Naive thymus-derived CD8-positive, alpha-beta T cell (primary cell): ENCODE measurements at regions not wholly inside any gene's neighbourhood (a gene's known extent, or its start where the extent isn't known, plus 50 kb on each side); places are given as distances from the start of the nearest gene placed in this dataset.

Experiments
- ATAC-seq, 2 donors: fragments of 150-1000 bp; cut with Tn5 transposase in 1 of 2; sonication (Bioruptor Pico), chemical (Tn5 transposase) in 1 of 2; 1 replicate in 1 of 2; 2 replicates in 1 of 2; pipeline ENCODE4 v1.10.0; 2021; ENCODE audit warnings: mild to moderate bottlenecking in 2 of 2, moderate library complexity in 2 of 2
- POLR2A ChIA-PET: fragments of 350-600 bp; sonication (Branson Sonifier 250); formaldehyde crosslinking; loops from one replicate; lab custom pipeline; 2021; ENCODE audit warnings: antibody characterized with exemption; lab: Charles Lee
- DNase-seq, 10 donors: peaks; one replicate each; pipeline versions ENCODE4 v3.0.0 to v3.0.0-alpha.2; 2020 to 2022
- H3K27ac Mint-ChIP-seq, 10 donors: one replicate each; pipeline ENCODE4 v1.8.0; 2020 to 2022; ENCODE audit warnings: mild to moderate bottlenecking in 10 of 10, mixed read lengths in 10 of 10, moderate library complexity in 4 of 10, inconsistent platforms in 1 of 10
- H3K27me3 Mint-ChIP-seq, 5 donors: one replicate each; pipeline ENCODE4 v1.8.0; 2021 to 2022; ENCODE audit warnings: mixed read lengths in 5 of 5
- H3K36me3 Mint-ChIP-seq, 3 donors: one replicate each; pipeline ENCODE4 v1.8.0; 2020 to 2022; ENCODE audit warnings: mixed read lengths in 3 of 3, mild to moderate bottlenecking in 2 of 3, inconsistent platforms in 1 of 3
- H3K4me1 Mint-ChIP-seq, 4 donors: one replicate each; pipeline ENCODE4 v1.8.0; 2021 to 2022; ENCODE audit warnings: mixed read lengths in 4 of 4
- H3K4me3 Mint-ChIP-seq, 10 donors: one replicate each; pipeline ENCODE4 v1.8.0; 2020 to 2022; ENCODE audit warnings: mild to moderate bottlenecking in 10 of 10, mixed read lengths in 10 of 10, moderate library complexity in 6 of 10, inconsistent platforms in 1 of 10
- H3K9me3 Mint-ChIP-seq, 9 donors: one replicate each; pipeline ENCODE4 v1.8.0; 2020 to 2022; ENCODE audit warnings: mixed read lengths in 9 of 9, mild to moderate bottlenecking in 3 of 9, inconsistent platforms in 1 of 9, moderate library complexity in 1 of 9

DNA sequence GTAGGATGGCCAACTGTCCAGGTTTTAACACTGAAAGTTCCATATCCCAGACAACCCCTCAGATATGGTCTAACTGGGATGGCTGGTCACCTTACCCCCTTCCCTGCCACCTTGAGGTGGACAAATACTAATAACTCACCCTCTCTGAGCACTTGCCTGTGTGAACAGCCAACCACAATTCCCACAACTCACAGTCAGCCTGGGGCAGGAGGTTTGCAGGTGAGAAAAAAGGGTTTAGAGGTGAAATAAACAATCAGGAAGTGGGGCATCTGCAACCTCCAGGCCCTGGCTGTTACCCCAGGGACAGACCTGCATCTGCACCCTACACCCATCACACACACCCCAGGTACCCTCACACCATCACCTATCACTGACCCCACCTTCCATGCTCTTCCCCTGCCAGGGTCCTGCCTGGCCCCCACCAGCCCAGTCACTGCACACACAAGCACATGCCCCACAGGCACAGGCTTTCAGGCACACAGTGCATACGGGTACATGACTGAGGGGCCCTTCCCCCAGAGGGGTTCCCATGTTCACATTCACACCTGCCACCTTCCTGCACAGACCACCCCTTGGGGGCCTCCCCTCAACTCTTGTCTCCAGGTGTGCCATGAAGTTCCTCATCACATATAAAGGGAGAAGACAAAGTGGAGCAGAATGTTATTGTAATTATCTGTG is 679.5 kb downstream of the MATN1 start:
- peak overlapping the region in 1 of 10 donors; percentile 17 for H3K27ac Mint-ChIP-seq
- POLR2A ChIA-PET, result no interaction called here
- peaks cover 0 to 9% (median 0%) of the 10 kb centered on the region in 9 donors for H3K9me3 Mint-ChIP-seq
- H3K4me1 Mint-ChIP-seq, result peaks cover 0 to 3% (median under 1%) of the 10 kb centered on the region in 4 donors
- H3K36me3 Mint-ChIP-seq, result no peaks in the 10 kb centered on the region
- ATAC-seq (no peak), DNase-seq (peak in 2 of 10 donors; percentile 0 to 51)
- H3K27me3 Mint-ChIP-seq, result peaks cover 0 to 32% (median 11%) of the 10 kb centered on the region in 5 donors
- peak overlapping the region in 1 of 10 donors; percentile 54 for H3K4me3 Mint-ChIP-seq

DNA sequence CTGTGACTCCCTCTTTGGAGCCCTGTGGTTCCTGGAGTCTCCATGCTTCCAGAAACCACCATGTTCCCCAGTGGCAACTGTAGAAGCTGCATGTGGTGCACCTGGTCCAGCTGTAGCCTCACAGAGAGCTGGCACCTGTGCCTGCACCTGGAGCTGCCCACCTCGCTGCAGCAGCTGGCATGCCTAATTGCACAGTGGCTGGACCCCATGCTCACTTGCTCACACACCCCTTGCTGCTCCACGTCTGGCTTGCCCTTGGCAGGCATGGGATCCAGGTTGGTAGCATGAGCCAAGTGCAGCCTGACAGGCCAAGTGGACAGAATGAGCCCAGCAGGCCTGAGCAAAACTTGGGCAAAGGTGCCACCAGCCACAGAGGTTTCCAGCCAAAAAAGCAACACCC is 680.1 kb downstream of the MATN1 start:
- POLR2A ChIA-PET, result no interaction called here
- Mint-ChIP-seq H3K27ac (no peak overlapping the region), H3K27me3 (peaks cover 0 to 32% (median 8%) of the 10 kb centered on the region in 5 donors), H3K4me1 (peaks cover 0 to 3% (median under 1%) of the 10 kb centered on the region in 4 donors), H3K9me3 (peaks cover 0 to 9% (median 0%) of the 10 kb centered on the region in 9 donors), H3K36me3 (no peaks in the 10 kb centered on the region), H3K4me3 (peak overlapping the region in 1 of 10 donors; percentile 54)
- DNase-seq, result peak in 1 of 10 donors; percentile 46
- no peak for ATAC-seq

GRCh38 chr1:30042438-30043147 is 680.8 kb downstream of the MATN1 start:
- Mint-ChIP-seq H3K9me3 (peaks cover 0 to 9% (median 0%) of the 10 kb centered on the region in 9 donors), H3K27me3 (peaks cover 0 to 33% (median 8%) of the 10 kb centered on the region in 5 donors), H3K4me1 (peaks cover 0 to 3% (median under 1%) of the 10 kb centered on the region in 4 donors), H3K27ac (no peak overlapping the region), H3K36me3 (no peaks in the 10 kb centered on the region), H3K4me3 (no peak overlapping the region)
- DNase-seq (peak in 1 of 10 donors; percentile 54), ATAC-seq (no peak)
- POLR2A ChIA-PET, result no interaction called here

GRCh38 chr1:30041741-30042437 is 681.5 kb downstream of the MATN1 start:
- DNase-seq (peak in 1 of 10 donors; percentile 52), ATAC-seq (no peak)
- no peak overlapping the region for H3K27ac Mint-ChIP-seq
- POLR2A ChIA-PET, result no interaction called here
- H3K27me3 Mint-ChIP-seq, result peaks cover 0 to 33% (median 9%) of the 10 kb centered on the region in 5 donors
- no peak overlapping the region for H3K4me3 Mint-ChIP-seq
- H3K9me3 Mint-ChIP-seq, result peaks cover 0 to 9% (median 0%) of the 10 kb centered on the region in 9 donors
- peaks cover 0 to 3% (median under 1%) of the 10 kb centered on the region in 4 donors for H3K4me1 Mint-ChIP-seq
- no peaks in the 10 kb centered on the region for H3K36me3 Mint-ChIP-seq

DNA sequence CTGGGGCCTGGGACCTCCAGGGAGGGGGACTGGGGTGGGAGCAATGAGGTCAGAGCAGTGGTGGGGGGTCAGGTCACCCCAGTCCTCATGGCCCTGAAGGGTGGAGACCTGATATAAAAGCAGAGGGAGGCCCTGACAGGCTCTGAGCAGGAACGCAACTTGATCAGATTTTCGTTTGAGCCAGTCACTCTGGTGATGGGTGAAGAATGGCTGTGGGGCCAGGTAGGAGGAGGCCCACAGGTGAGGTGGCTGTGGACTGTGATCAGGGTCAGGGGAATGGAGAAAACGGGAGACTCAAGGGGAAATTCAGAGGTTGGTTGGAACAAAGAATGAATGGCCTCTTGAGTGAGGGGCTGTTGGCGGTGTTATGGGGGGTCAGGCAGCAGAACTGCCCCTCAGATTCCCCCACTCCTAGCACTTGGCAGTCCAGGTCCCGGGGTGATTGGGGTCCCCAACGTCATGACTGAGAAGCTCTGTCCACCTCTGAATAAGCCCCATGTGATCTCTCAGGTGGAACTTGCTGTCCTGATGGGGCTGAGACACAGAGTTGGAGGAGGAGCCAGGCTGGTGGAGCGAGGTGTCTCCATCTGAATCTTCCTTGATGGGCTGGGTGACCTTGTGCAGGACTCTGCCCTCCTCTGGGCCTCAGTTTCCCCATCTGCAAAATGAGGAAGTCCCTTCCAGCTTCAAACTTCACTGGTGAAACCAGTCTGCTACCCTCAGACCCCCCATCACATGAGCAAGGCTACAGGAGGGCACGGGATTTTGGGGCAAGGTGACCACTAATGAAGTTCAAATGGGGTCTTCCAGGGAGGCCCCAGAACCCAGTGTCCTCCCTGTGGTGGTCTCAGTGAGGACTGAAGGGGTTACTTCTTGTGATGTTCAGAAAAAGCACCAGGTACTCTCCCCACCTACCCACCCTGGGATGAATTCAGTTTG is 683.0 kb downstream of the MATN1 start:
- peaks cover 0 to 3% (median under 1%) of the 10 kb centered on the region in 4 donors for H3K4me1 Mint-ChIP-seq
- H3K36me3 Mint-ChIP-seq, result no peaks in the 10 kb centered on the region
- H3K4me3 Mint-ChIP-seq, result no peak overlapping the region
- DNase-seq (peak in 1 of 10 donors; percentile 49), ATAC-seq (no peak)
- peaks cover 0 to 34% (median 11%) of the 10 kb centered on the region in 5 donors for H3K27me3 Mint-ChIP-seq
- no peak overlapping the region for H3K27ac Mint-ChIP-seq
- peaks cover 0 to 9% (median 0%) of the 10 kb centered on the region in 9 donors for H3K9me3 Mint-ChIP-seq
- POLR2A ChIA-PET, result no interaction called here

DNA sequence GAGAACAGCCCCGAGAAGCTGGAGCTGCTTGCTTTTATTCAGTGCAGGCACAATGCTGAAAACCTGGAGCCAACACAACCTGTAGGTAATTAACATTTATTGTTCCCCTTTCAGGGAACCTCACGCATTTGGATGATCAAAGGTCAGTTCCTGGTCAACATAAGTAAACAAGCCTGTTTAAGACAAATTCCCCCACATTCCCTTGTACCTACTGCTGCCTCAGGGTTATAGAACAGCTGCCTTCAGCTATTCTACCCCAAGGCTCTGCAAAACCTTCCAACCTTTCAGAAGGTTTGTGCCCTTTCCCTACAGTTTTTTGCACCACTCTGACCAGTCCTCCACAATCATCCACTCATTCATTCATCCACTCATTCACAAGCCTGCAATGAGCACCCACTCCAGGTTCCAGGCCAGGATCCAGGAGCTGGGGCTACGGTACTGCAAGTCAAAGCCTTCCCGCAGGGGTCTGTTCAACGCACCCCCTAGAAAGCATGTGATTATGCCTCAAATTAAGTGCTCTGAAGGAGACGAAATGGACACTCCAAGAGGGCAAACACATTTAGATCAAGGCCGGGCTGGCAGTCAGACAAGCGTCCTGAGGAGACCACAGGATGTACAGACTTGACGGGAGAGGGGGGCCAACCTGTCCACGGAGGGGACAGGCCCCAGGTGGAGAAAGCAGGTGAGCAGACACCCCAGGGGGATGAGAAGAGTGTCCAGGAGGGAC is 683.9 kb downstream of the MATN1 start:
- Mint-ChIP-seq H3K4me1 (peaks cover 0 to 3% (median under 1%) of the 10 kb centered on the region in 4 donors), H3K27me3 (peaks cover 0 to 34% (median 14%) of the 10 kb centered on the region in 5 donors), H3K9me3 (peaks cover 0 to 9% (median 0%) of the 10 kb centered on the region in 9 donors), H3K36me3 (no peaks in the 10 kb centered on the region), H3K27ac (no peak overlapping the region), H3K4me3 (no peak overlapping the region)
- DNase-seq (no peak), ATAC-seq (no peak)
- POLR2A ChIA-PET, result no interaction called here

GRCh38 chr1:30038134-30039025 is 685.0 kb downstream of the MATN1 start:
- H3K36me3 Mint-ChIP-seq, result no peaks in the 10 kb centered on the region
- peaks cover 0 to 2% (median under 1%) of the 10 kb centered on the region in 4 donors for H3K4me1 Mint-ChIP-seq
- H3K27me3 Mint-ChIP-seq, result peaks cover 0 to 32% (median 14%) of the 10 kb centered on the region in 5 donors
- no peak overlapping the region for H3K4me3 Mint-ChIP-seq
- ATAC-seq (no peak), DNase-seq (no peak)
- POLR2A ChIA-PET, result no interaction called here
- H3K9me3 Mint-ChIP-seq, result peaks cover 0 to 4% (median 0%) of the 10 kb centered on the region in 9 donors
- H3K27ac Mint-ChIP-seq, result no peak overlapping the region

DNA sequence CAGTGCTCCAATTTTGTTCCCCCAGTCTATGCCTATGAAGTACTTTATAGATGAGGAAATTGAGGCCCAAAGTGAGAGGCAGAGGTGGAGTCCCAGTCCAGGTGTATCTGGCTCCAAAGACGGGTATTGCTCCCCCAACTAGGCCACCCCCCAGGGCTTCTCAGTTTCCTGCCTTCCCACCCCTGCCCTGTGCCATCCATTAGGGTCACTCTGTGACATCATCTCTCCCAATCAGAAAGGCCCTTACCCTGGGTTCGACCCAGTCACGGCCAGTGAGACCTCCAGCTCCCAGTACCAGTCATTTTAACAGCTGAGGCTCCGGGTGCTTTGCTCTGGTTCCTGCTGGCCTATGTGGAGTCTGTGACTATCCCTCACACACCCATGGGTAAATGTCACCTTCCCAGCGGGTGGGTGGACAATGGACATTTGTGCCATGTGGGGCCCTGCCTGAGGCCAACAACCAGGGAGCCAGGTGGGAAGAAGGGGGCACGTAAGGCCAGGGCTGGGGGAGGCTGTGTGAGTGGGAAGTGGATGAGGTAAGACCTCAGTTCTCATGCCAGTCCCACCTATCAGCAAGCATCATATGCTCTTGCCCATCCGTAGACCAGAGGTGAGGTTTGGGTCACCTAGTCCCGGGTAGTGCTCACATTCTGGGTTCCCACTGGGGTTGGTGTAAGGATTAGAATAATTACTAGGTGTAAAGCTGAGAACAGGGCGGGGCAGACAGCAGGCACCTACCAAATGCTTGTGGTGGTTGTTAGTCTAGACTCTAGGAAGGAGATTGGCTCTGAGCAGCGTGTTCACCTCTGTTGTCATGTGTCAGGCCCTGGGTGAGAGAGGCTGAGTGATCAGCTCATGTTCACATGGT is 685.9 kb downstream of the MATN1 start:
- H3K4me1 Mint-ChIP-seq, result peaks cover 0 to 2% (median under 1%) of the 10 kb centered on the region in 4 donors
- peaks cover 0 to 4% (median 0%) of the 10 kb centered on the region in 3 donors for H3K36me3 Mint-ChIP-seq
- DNase-seq (no peak), ATAC-seq (no peak)
- POLR2A ChIA-PET, result no interaction called here
- no peak overlapping the region for H3K27ac Mint-ChIP-seq
- peaks cover 0 to 32% (median 14%) of the 10 kb centered on the region in 5 donors for H3K27me3 Mint-ChIP-seq
- no peak overlapping the region for H3K4me3 Mint-ChIP-seq
- H3K9me3 Mint-ChIP-seq, result peaks cover 0 to 12% (median 4%) of the 10 kb centered on the region in 9 donors

- Mint-ChIP-seq H3K27me3 (peaks cover 0 to 32% (median 16%) of the 10 kb centered on the region in 5 donors), H3K27ac (no peak overlapping the region)
- no peak for ATAC-seq
Observed at GRCh38 chr1:30036666-30037065, 686.7 kb downstream of the MATN1 start.

GRCh38 chr1:30036229-30036547 is 687.2 kb downstream of the MATN1 start:
- peaks cover 0 to 15% (median 4%) of the 10 kb centered on the region in 9 donors for H3K9me3 Mint-ChIP-seq
- H3K4me1 Mint-ChIP-seq, result no peaks in the 10 kb centered on the region
- POLR2A ChIA-PET, result no interaction called here
- no peak overlapping the region for H3K27ac Mint-ChIP-seq
- DNase-seq (no peak), ATAC-seq (no peak)
- peaks cover 0 to 4% (median 0%) of the 10 kb centered on the region in 3 donors for H3K36me3 Mint-ChIP-seq
- H3K27me3 Mint-ChIP-seq, result peaks cover 0 to 32% (median 16%) of the 10 kb centered on the region in 5 donors
- no peak overlapping the region for H3K4me3 Mint-ChIP-seq

More at GRCh38 chr1:30036666-30037065, 686.7 kb downstream of the MATN1 start:
- H3K4me1 Mint-ChIP-seq, result peaks cover 0 to 2% (median under 1%) of the 10 kb centered on the region in 4 donors
- no peak for DNase-seq
- peaks cover 0 to 4% (median 0%) of the 10 kb centered on the region in 3 donors for H3K36me3 Mint-ChIP-seq
- H3K9me3 Mint-ChIP-seq, result peaks cover 0 to 15% (median 4%) of the 10 kb centered on the region in 9 donors
- H3K4me3 Mint-ChIP-seq, result no peak overlapping the region
- POLR2A ChIA-PET, result no interaction called here
